ENCODE measurements at regions not wholly inside any gene's neighbourhood (a gene's known extent, or its start where the extent isn't known, plus 50 kb on each side); places are given as distances from the start of the nearest gene placed in this dataset.

DNA sequence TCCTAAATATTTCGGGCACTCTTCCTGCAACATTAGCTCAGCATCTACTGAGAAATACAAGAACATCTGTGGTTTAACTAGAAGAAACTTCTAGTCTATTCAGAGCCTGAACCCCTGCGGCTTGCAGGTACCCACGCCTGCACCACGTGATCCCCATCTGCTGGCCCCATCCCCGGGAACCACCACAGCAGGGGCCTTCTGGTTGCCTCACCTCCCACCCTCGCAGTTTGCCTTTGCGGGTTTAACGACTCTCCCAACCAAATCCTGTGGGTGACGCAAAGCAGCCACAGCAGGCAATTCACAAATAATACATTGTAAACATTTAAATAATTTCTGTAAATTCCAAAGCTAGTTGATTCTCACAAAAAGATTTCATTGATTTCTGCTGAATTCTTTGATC lies 90.2 kb upstream of the TMEM18 start:
- no peak for TF ChIP-seq EP300 (IDR thresholded peaks at IDR 0.05; ENCODE audit: low read depth)
- TF ChIP-seq, protein P1, sequence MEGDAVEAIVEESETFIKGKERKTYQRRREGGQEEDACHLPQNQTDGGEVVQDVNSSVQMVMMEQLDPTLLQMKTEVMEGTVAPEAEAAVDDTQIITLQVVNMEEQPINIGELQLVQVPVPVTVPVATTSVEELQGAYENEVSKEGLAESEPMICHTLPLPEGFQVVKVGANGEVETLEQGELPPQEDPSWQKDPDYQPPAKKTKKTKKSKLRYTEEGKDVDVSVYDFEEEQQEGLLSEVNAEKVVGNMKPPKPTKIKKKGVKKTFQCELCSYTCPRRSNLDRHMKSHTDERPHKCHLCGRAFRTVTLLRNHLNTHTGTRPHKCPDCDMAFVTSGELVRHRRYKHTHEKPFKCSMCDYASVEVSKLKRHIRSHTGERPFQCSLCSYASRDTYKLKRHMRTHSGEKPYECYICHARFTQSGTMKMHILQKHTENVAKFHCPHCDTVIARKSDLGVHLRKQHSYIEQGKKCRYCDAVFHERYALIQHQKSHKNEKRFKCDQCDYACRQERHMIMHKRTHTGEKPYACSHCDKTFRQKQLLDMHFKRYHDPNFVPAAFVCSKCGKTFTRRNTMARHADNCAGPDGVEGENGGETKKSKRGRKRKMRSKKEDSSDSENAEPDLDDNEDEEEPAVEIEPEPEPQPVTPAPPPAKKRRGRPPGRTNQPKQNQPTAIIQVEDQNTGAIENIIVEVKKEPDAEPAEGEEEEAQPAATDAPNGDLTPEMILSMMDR (IDR thresholded peaks at IDR 0.05), result no peak
